ENCODE measurements at regions not wholly inside any gene's neighbourhood (a gene's known extent, or its start where the extent isn't known, plus 50 kb on each side); places are given as distances from the start of the nearest gene placed in this dataset.
A peak's percentile ranks its signal among the peaks of the same experiment; 100 is the strongest.

DNA sequence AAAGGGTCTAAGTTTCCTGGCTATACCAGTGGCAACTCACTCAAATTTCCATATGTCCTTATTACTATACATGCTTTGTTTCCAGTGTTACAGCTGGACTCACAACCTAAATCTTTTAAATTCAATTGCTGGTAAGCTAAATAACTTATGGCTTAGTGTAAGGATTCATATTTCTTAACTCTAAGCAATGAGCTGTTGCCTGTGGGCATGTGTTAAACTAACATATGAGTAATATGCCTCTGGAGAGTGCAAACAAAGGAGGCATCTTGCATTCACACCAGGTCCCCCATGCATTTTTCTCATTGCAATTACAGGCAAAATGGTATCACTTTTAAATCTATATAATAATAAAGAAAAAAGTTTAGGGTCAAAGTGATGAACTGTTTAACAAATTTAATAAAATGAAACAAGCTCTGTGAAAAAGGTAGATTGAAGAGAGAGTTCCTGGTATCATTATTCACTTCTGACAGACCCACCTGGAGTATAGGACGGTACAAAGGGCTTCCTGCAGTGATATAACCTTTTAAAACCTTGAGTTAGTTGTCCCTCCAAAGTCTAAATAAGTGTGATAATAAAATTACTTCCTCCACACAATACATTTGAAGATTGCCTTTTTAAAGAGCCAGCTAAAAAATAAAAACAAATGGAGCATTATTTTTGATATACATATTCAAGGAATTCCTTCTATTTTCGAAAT lies 57.6 kb upstream of the HMGCLL1 start:
- peak; percentile 65 for DNase-seq

DNA sequence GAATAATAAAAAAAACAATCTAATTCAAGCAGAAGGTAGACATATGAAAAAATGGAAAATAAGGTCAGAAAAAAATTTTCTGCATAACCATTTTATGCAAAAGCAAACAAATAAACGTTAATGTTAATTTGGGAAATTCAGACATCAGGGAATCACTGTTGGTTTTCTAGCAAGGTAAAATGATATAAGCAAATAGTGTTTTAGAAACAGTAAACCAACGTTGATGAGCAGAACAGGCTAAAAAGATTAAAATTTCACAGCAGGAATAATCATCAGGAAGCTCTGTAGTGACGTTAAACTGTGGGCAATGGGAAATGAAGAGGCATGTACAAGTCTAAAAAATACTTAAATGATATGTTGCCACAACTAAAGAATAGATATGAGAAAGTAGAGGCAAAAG lies 54.5 kb upstream of the HMGCLL1 start:
- DNase-seq = no peak

DNA sequence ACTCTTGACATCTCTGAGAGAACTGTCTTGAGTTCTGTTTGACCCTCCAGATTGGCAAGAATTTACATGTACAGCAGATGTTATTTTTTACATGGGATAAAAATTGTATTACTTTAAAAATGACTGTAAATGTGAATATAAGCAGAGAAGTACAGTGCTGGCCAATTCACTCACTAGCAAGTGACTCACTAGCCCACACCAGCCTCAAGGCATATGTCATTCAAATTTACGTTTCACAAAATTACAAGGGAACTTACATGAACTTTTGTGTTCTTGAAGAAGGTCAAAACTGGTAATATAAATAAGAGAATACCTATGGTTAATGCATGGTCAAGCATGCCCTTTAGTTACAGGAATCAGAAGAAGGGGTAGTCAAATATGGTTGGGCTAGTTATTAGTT lies 54.0 kb upstream of the HMGCLL1 start:
- no peak for DNase-seq

All from fibroblast of skin of right quadriceps (primary cell).